Activated naive CD8-positive, alpha-beta T cell treated with anti-CD3 and anti-CD28 coated beads, Interleukin-2, amount 50 U/mL, for 24 hours (primary cell): ENCODE measurements at regions not wholly inside any gene's neighbourhood (a gene's known extent, or its start where the extent isn't known, plus 50 kb on each side); places are given as distances from the start of the nearest gene placed in this dataset.

Experiments
- ATAC-seq: fragments of 150-1000 bp; cut with Tn5 transposase; one replicate; pipeline ENCODE4 v1.10.0; 2021
- DNase-seq: peaks from one replicate; pipeline ENCODE4 v3.0.0; 2021
- H3K27ac Mint-ChIP-seq: one replicate; pipeline ENCODE4 v1.8.0; 2021; ENCODE audit warnings: mild to moderate bottlenecking, mixed read lengths
- H3K27me3 Mint-ChIP-seq: one replicate; pipeline ENCODE4 v1.8.0; 2021; ENCODE audit warnings: mixed read lengths
- H3K36me3 Mint-ChIP-seq: one replicate; pipeline ENCODE4 v1.8.0; 2021; ENCODE audit warnings: low read depth, mixed read lengths
- H3K4me1 Mint-ChIP-seq: one replicate; pipeline ENCODE4 v1.8.0; 2021; ENCODE audit warnings: mixed read lengths
- H3K4me3 Mint-ChIP-seq: one replicate; pipeline ENCODE4 v1.8.0; 2021; ENCODE audit warnings: mild to moderate bottlenecking, moderate library complexity, mixed read lengths
- H3K9me3 Mint-ChIP-seq: one replicate; pipeline ENCODE4 v1.8.0; 2021; ENCODE audit warnings: mixed read lengths

DNA sequence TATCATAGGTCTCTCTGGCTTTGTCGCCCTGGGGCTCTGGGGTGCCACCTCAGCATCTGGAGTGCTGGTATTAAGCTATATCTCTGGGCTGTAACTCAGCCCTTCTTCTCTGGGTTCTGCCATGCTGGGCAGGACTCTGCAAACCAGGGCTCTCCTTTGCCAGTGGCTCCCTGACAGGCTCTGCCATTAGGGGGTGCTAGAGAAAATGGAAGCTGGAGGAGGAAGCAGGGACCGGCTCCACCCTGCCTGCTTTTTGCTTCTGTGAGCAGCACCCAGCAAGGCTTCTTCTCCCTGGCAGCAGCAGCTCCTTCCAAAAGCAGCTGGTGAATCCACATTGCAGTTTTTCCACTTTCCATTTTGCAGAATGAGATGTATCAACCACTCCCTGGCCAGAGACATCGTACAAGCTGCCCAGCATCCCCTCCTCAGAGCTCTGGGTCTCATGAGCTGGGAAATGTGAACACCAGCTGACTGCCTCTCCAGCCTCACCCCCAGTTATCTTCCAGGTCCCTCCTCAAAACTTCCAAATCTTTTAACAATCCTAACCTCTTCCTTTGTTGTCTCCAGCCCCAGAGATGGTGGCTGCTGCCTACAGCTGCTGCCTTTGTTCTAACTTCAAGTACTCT, 165.0 kb downstream of the ABHD5 start:
- Mint-ChIP-seq H3K27ac (no peak overlapping the region), H3K9me3 (no peaks in the 10 kb centered on the region), H3K27me3 (peaks cover 52% of the 10 kb centered on the region), H3K4me1 (no peaks in the 10 kb centered on the region), H3K4me3 (no peak overlapping the region), H3K36me3 (no peaks in the 10 kb centered on the region)
- DNase-seq (peak; percentile 37), ATAC-seq (peak; percentile 78)

DNA sequence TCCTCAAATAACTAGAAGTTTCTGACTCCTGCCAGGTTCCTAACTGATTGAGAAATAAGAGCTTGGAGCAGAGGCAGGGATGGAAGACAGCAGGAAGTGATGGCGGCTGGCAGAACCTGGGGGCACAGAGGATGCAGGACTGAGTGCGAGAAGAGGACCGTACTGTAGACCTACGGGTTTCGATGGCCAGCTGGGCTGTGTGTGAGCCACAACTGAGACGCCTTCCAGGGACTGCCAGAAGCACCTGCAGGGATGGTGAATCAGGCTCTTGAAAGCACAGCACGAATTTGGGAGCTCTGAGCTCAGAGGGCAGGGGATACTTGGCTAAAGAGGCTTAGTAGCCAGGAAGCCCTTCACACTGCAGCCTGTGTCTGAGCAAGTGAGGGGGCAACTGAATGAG, 165.6 kb downstream of the ABHD5 start:
- H3K9me3 Mint-ChIP-seq = no peaks in the 10 kb centered on the region
- no peak overlapping the region for H3K4me3 Mint-ChIP-seq
- no peak overlapping the region for H3K27ac Mint-ChIP-seq
- H3K27me3 Mint-ChIP-seq = peaks cover 52% of the 10 kb centered on the region
- DNase-seq (no peak), ATAC-seq (no peak)
- H3K36me3 Mint-ChIP-seq = no peaks in the 10 kb centered on the region
- H3K4me1 Mint-ChIP-seq = no peaks in the 10 kb centered on the region

DNA sequence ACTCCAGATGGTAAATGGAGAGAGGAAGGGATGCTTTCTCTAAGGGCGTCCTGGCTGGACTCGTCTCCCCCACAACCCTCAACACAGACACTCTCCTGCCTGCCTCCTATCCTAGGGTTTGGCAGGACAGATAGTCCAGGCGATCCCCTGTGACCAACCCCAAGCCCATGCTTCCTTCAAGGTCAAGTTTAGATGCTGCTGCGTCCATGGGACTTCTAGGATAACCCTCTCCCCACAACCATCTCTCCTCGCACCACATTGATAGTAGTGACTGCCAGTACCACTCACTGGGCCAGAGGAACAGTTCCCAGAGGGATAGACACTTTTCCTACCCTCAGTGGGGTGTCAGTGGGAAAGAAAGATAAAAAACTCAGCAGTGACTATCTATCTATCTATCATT, 166.0 kb downstream of the ABHD5 start:
- Mint-ChIP-seq H3K4me3 (no peak overlapping the region), H3K27me3 (peaks cover 50% of the 10 kb centered on the region), H3K4me1 (no peaks in the 10 kb centered on the region), H3K9me3 (no peaks in the 10 kb centered on the region), H3K36me3 (no peaks in the 10 kb centered on the region), H3K27ac (no peak overlapping the region)
- ATAC-seq (no peak), DNase-seq (no peak)

DNA sequence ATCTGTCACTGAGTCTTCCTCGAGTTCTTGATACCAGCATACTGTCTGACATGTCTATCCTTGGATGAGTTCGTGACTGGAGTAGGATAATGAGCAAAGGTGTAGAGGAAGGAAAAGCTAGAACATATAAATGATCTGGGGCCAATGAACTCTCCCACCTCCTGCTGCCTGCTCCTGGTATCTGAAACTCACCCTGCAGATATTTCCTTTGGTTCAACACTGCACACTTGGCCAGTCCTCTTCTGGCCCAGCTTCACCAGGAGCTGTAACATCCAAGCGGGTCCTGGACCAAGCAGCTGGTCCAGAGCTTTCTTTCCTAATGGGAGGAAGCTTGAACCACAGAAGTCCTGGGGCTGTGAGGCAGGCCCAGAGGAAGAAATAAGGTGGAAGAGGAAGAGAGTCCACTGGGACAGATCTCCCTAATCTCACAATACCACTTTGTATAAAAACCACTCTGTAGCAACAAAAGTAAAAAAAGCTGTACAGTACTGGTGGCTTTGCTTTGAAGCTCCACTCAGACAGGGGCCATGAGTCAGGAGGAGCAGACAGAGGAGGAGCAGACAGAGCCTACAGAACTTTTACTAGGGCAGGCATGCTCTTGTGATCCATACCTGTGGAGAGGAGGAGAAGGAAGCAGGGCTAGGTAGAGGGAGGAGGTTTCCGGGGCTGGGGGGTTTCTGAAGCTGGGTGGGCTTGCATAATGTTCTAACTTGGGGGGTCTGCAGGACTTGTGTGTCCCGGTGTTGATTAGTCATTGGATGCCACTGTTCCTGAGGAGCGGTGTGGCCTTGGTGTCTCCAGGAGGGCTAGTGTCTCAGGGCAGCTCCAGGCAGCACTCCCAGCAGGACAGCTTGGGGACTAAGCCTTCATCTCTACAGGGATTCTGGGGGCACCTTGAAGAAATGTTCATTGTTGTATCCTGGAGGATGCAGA, 166.9 kb downstream of the ABHD5 start:
- no peaks in the 10 kb centered on the region for H3K4me1 Mint-ChIP-seq
- H3K27me3 Mint-ChIP-seq = peaks cover 49% of the 10 kb centered on the region
- H3K9me3 Mint-ChIP-seq = no peaks in the 10 kb centered on the region
- no peaks in the 10 kb centered on the region for H3K36me3 Mint-ChIP-seq
- DNase-seq (no peak), ATAC-seq (no peak)
- H3K27ac Mint-ChIP-seq = no peak overlapping the region
- H3K4me3 Mint-ChIP-seq = no peak overlapping the region

DNA sequence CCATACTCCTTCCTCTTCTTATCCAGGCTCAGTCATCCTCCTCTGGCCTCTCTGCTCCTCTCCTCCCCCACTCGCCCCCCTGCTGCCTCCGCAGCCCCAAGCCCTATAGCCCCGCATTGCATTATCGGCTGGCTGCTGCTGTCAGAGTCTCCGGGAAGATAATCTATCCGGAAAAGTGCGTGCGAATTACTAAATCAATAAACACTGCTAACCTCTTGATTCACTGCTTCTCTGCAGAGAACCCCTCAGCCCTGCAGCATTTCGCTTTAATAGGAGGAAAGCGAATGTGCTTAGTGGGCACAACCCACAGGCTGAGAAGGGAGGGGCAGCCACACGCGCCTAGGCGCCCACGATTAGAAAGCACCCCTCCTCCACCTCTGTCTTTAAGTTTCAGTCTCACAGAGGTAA, 167.6 kb downstream of the ABHD5 start:
- no peaks in the 10 kb centered on the region for H3K4me1 Mint-ChIP-seq
- no peak overlapping the region for H3K27ac Mint-ChIP-seq
- H3K9me3 Mint-ChIP-seq = no peaks in the 10 kb centered on the region
- peaks cover 49% of the 10 kb centered on the region for H3K27me3 Mint-ChIP-seq
- no peak overlapping the region for H3K4me3 Mint-ChIP-seq
- no peaks in the 10 kb centered on the region for H3K36me3 Mint-ChIP-seq
- ATAC-seq (no peak), DNase-seq (no peak)

DNA sequence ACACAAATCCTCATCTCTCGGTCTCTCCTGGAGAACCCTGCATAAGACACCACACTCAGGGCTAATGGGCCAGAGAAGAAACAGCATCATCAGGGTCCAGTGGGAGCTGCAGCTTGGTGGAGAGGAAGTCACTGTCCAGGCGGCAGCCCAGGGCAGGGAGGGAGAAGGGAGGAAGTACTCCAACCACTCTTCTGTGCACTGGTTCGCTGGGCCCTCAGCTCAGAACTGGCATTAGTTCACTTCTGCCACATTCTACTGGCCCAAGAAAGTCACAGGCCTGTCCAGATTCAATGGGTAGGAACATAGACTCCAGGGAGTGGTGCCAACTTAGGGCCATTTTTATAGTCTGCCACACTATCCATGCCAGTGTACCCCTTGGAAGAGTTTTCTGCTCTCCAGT, 169.0 kb downstream of the ABHD5 start:
- ATAC-seq = no peak
- Mint-ChIP-seq H3K4me3 (no peak overlapping the region), H3K4me1 (no peaks in the 10 kb centered on the region), H3K36me3 (no peaks in the 10 kb centered on the region), H3K27me3 (peaks cover 38% of the 10 kb centered on the region), H3K27ac (no peak overlapping the region), H3K9me3 (no peaks in the 10 kb centered on the region)
- DNase-seq = no peak

DNA sequence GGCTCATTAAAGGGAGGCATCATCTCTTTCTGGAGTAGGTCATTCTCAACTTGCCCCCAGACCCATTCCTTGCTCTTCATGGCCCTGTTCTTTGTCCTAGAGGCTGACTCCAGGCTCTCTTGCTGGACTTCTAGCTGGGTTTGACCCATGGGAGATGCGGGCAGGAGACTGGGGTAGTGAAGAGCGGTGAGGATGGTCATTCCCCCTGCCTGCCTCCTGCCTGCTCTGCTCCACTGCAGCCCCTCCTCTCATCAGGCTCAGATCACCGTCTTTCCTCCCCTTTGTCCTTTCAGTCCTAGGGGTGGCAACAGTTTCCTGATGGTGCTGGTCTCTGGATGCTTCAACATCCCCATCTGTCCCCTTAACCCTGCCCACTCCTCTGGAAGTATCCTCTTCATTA, 170.9 kb downstream of the ABHD5 start:
- H3K9me3 Mint-ChIP-seq = no peaks in the 10 kb centered on the region
- H3K36me3 Mint-ChIP-seq = no peaks in the 10 kb centered on the region
- DNase-seq (no peak), ATAC-seq (no peak)
- no peaks in the 10 kb centered on the region for H3K4me1 Mint-ChIP-seq
- H3K27ac Mint-ChIP-seq = no peak overlapping the region
- H3K27me3 Mint-ChIP-seq = peaks cover 22% of the 10 kb centered on the region
- H3K4me3 Mint-ChIP-seq = no peak overlapping the region

DNA sequence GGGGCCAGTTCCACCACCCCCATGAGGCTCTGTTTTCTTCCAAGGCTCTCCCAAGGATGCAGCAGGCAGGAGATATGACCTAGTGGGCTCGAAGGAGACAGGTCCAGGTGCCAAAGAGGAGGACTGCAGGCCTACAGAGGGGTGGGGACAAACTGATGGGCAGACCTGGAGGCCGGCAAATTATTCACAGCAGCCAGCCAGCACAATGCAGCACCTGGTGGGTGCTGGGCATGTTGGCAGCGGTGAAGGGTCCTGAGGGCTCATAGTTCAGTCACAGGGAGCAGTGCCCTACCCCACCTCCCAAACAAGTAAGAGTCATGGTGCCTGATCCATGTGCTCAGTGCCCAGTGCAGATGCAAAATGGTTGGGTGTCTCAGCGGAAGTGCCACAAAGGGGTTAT, 171.7 kb downstream of the ABHD5 start:
- H3K27ac Mint-ChIP-seq = no peak overlapping the region
- no peaks in the 10 kb centered on the region for H3K36me3 Mint-ChIP-seq
- H3K9me3 Mint-ChIP-seq = no peaks in the 10 kb centered on the region
- H3K4me1 Mint-ChIP-seq = no peaks in the 10 kb centered on the region
- no peak for ATAC-seq
- H3K4me3 Mint-ChIP-seq = no peak overlapping the region
- H3K27me3 Mint-ChIP-seq = peaks cover 17% of the 10 kb centered on the region
- DNase-seq = no peak

DNA sequence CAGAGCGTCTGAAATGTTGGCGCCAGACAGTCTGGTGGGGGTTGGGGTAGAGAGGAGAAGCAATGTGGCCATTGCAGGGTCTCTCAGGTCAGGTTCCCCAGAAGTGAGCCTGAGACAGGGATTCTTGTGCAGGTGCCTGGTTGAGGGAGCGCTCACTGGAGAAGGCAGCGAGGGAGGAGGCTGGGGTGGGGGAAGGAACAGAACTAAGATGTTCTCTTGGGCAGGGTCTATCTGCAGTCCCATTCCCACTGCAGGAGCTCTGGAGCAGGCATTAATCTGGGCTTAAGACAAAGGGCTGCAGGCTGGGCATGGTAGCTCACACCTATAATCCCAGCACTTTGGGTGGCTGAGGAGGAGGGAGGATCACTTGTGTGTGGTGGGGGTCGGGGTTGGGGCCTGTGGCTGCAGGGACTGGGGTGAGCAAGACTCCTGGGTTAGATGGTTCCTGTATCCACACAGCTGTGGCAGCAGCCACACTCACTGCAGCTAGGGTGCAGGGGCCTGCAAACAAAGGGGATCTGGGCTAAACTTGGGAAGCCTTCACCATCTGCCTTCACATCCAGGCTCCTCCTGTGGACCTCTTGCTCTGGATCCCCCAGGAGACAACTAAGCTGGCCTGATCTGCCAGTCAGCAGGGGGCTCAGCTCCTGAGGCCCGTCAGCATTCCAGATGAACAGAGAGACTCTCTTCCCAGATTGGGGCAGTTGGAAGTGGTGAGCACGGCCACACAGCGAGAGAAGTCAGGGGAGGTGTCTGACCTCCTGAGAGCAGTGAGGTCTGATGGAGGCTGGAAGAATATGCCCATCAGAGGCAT, 172.5 kb downstream of the ABHD5 start:
- H3K4me1 Mint-ChIP-seq = no peaks in the 10 kb centered on the region
- no peak for DNase-seq
- no peaks in the 10 kb centered on the region for H3K9me3 Mint-ChIP-seq
- peaks cover 14% of the 10 kb centered on the region for H3K27me3 Mint-ChIP-seq
- no peak overlapping the region for H3K27ac Mint-ChIP-seq
- H3K4me3 Mint-ChIP-seq = no peak overlapping the region
- ATAC-seq = no peak
- no peaks in the 10 kb centered on the region for H3K36me3 Mint-ChIP-seq

DNA sequence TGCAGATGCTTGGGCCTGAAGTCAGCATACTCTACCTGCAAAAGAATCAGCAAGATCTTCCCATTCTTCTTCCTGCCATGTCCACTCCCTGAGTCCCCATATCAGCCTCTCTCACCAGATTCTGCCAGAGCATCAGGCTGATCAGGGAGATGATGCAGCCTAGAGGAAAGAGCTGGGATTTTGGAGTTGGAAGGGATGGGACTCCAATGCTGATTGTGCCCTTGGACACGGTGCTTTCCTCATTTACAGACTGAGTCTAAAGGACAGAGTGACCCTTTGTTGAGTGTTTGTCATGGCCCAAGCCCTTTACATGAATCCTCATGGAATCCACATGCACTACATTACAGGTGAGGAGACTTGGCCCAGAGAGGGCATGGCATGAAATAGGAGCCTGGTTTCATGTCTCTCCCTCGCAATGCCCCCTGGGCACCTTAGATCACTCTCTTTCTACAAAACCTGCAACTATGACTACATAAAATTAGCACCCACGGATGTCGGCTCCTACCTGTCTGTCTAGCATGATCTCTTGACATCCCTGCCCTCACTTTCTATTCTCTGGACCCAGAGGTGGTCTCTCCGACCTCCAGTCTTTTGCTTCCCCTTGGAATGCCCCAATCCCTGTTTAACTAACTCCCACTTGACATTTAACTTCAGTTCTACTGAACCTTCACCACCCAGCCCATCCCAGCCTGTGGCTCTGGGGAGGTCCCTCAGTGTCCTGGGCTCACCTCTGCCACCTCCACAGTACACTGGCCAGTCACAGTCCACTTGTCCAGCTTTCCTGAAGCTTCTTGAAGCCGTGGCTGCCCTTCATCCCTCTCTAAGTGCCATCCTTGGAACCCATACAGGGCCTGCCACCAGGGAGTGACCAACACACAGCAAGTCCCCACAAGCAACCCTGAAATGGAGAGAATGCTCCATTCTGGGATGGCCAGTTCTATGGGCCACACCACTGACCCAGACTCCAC, 173.5 kb downstream of the ABHD5 start:
- Mint-ChIP-seq H3K9me3 (no peaks in the 10 kb centered on the region), H3K36me3 (no peaks in the 10 kb centered on the region), H3K4me1 (no peaks in the 10 kb centered on the region), H3K27me3 (peaks cover 16% of the 10 kb centered on the region), H3K27ac (no peak overlapping the region), H3K4me3 (no peak overlapping the region)
- ATAC-seq (no peak), DNase-seq (no peak)

DNA sequence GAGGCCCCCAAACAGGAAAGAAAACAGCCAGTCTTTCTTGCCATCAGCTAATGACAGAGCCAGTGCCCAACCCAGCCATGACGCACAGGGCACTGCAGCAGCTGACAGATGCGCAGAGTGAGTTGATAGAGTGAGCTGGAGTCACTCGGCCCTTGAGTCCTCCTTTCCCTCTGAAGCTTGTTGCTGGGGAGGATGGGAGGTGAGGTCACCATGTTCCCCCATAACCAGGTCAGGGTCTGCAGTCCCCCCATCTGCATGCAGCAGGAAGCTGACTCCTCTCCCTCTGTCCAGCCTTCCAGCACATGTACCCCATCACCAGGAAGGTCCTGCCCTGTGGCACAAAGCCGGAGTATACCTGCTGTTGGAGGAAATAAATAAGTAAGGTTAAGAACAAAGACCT, 174.6 kb downstream of the ABHD5 start:
- Mint-ChIP-seq H3K4me3 (no peak overlapping the region), H3K27ac (no peak overlapping the region), H3K27me3 (peaks cover 17% of the 10 kb centered on the region), H3K36me3 (no peaks in the 10 kb centered on the region), H3K4me1 (no peaks in the 10 kb centered on the region), H3K9me3 (no peaks in the 10 kb centered on the region)
- ATAC-seq (no peak), DNase-seq (no peak)

DNA sequence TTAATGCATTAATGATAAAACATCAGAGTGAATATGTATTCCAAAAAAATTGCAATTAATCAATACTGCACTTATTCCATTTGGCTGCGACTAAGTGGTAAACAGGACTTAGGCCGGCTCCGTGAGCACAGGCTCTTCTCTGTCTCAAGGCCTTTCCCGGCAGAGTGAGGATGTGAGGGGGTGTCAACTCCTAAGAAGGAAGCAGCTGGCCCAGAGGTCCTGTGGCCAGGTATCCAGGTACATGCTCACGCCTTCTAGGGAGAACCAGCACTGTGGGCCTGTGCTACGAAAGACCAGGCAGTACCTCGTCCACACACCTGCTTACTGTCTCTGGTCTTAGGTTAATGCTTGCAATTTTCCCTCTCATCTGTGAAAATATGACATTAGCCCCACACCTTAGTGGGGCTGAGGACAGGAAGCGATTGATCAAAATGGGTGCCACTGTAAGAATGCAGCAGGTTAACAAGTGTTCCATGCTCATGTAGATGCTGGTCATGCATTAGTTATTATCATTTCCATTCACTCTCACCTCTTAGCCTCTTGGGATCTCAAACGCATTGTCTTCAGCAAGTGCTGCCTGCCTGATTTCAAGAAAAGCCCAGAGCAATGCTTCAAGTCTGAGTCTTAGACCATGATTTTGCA, 175.3 kb downstream of the ABHD5 start:
- no peak for DNase-seq
- H3K9me3 Mint-ChIP-seq = no peaks in the 10 kb centered on the region
- no peak overlapping the region for H3K4me3 Mint-ChIP-seq
- no peak for ATAC-seq
- no peak overlapping the region for H3K27ac Mint-ChIP-seq
- H3K36me3 Mint-ChIP-seq = no peaks in the 10 kb centered on the region
- H3K4me1 Mint-ChIP-seq = no peaks in the 10 kb centered on the region
- peaks cover 19% of the 10 kb centered on the region for H3K27me3 Mint-ChIP-seq

DNA sequence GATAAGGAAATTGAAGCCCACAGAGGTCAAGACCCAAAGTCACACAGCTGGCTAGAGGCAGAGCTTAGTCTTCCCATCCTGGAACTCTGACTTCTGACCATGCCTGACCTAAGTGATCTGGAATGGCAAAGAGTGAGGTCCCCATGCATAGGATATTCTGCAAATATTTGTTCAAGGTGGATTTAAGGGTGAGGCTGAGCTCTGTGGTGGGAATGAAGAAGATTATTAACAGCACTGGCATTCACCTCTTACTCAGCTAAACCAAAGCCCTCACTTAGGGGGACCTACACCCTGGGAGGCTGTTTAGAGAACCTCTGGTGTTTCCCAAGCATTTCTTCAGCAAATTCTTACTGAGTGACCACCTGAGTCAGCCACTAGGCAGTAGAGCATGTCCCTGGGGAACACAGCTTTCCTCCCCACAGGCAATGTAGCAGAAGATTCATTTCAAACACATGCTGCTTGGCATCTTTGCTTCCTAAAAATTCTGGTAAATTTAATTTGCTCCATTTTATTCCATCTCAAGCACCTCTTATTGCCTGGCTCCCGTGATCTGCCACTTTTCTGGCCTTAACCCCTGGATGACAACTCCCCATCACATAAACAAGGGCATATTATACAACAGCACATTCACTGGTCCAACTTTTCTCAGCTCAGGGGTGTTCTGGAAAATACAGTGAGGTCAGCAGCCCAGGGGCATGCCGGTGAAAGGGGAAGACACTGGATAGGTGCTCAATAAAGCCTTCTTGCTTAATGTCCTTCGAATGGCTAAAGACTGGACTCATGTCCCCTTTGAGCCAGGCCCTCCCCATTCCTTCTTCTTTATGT, 176.0 kb downstream of the ABHD5 start:
- no peaks in the 10 kb centered on the region for H3K4me1 Mint-ChIP-seq
- H3K36me3 Mint-ChIP-seq = no peaks in the 10 kb centered on the region
- no peaks in the 10 kb centered on the region for H3K9me3 Mint-ChIP-seq
- ATAC-seq = no peak
- no peak overlapping the region for H3K4me3 Mint-ChIP-seq
- no peak for DNase-seq
- H3K27me3 Mint-ChIP-seq = peaks cover 20% of the 10 kb centered on the region
- no peak overlapping the region for H3K27ac Mint-ChIP-seq
